OCI-LY3 (cell line): ENCODE measurements at regions not wholly inside any gene's neighbourhood (a gene's known extent, or its start where the extent isn't known, plus 50 kb on each side); places are given as distances from the start of the nearest gene placed in this dataset.

Source experiments
- CTCF ChIP-seq: fragments of 200-600, 300-600 bp; sonication (generic); IDR thresholded peaks from 2 replicates; pipeline ENCODE4 v1.5.1; 2014; ENCODE audit warnings: antibody characterized with exemption, low read length, low read depth
- EZH2phosphoT487 ChIP-seq: fragments of 200-600 bp; shearing (Covaris generic); IDR thresholded peaks from 2 replicates; pipeline ENCODE4 v1.6.1; 2018; ENCODE audit warnings: antibody characterized with exemption, mixed run types, low read depth

GRCh38 chr1:116311193-116311592 is 61.9 kb upstream of the ATP1A1 start:
- TF ChIP-seq CTCF (no peak), EZH2phosphoT487 (no peak)
